HUES48 (cell line): ENCODE measurements at regions not wholly inside any gene's neighbourhood (a gene's known extent, or its start where the extent isn't known, plus 50 kb on each side); places are given as distances from the start of the nearest gene placed in this dataset.
A peak's percentile ranks its signal among the peaks of the same experiment; 100 is the strongest.

ENCODE experiments used
- H3K27ac ChIP-seq: one replicate; pipeline ENCODE4 v1.7.0; 2013; ENCODE audit warnings: low read depth, low read length, inconsistent platforms
- H3K27me3 ChIP-seq: 2 replicates; pipeline ENCODE4 v1.6.1; 2013; ENCODE audit warnings: mild to moderate bottlenecking, low read length; ENCODE audit not compliant: control insufficient read depth, insufficient read depth
- H3K36me3 ChIP-seq: 2 replicates; pipeline ENCODE4 v1.6.1; 2013; ENCODE audit warnings: low read length; ENCODE audit not compliant: control insufficient read depth, insufficient read depth
- H3K4me1 ChIP-seq: 2 replicates; pipeline ENCODE4 v1.6.1; 2013; ENCODE audit warnings: mild to moderate bottlenecking, low read length; ENCODE audit not compliant: control insufficient read depth, insufficient read depth
- H3K4me3 ChIP-seq: 2 replicates; pipeline ENCODE4 v1.5.1; 2013; ENCODE audit warnings: mild to moderate bottlenecking, low read depth, low read length
- H3K9ac ChIP-seq: 2 replicates; pipeline ENCODE4 v1.6.1; 2013; ENCODE audit warnings: mild to moderate bottlenecking, low read depth, low read length, moderate library complexity
- H3K9me3 ChIP-seq: 2 replicates; pipeline ENCODE4 v1.6.1; 2013; ENCODE audit warnings: low read length; ENCODE audit not compliant: control insufficient read depth, insufficient read depth

- Histone ChIP-seq H3K9me3 (no peaks in the 10 kb centered on the region), H3K27me3 (no peaks in the 10 kb centered on the region), H3K9ac (no peak overlapping the region), H3K27ac (no peak overlapping the region), H3K36me3 (no peaks in the 10 kb centered on the region), H3K4me1 (0 out of 2 replicates have a peak, but pooled peaks cover 4% of the 10 kb centered on the region), H3K4me3 (no peak overlapping the region)
Observed at GRCh38 chr9:28892538-28892937, 1319.3 kb upstream of the C9orf72 start.

DNA sequence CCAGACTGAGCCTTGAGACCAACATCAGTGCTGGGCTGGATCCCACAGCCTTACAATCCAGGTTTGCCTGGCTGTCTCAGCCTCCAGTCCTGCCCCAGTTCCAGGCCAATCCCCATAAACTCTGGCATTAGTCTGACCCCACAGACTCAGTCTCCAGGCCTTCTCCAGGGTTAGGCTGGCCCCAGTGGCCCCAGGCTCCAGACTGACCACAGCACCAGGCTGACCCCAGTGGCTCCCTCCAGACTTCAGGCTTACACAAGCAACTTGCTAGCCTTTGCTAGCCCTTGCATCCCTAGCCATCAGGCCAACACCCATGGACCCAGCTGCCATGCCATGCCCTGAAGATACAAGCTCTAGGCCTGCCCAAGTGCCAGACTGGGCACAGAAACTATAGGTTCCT, 1326.0 kb upstream of the C9orf72 start:
- Histone ChIP-seq H3K36me3 (no peaks in the 10 kb centered on the region), H3K9ac (no peak overlapping the region), H3K9me3 (no peaks in the 10 kb centered on the region)

DNA sequence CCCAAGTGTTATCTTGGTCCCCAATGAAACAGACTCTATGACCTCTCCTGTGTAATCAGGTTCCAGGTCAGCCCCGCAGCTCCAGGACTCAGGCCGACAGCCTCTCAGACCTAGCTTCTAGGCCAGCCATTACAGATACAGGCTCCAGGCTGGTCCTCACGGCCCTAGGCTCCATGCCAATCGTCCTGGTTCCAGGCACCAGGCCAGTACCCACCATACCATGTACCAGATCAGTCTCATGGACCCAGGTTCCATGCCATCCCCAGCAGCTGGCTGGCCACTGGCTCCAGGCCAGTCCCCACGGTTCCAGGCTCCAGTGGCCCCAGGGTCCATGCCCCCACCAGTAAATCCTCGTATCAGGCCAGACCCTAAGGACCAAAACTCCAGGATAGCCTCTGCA, 1326.6 kb upstream of the C9orf72 start:
- no peak overlapping the region for H3K4me3 ChIP-seq
- H3K9me3 ChIP-seq: no peaks in the 10 kb centered on the region
- H3K9ac ChIP-seq: no peak overlapping the region
- H3K36me3 ChIP-seq: no peaks in the 10 kb centered on the region
- H3K27ac ChIP-seq: no peak overlapping the region
- no peaks in the 10 kb centered on the region for H3K27me3 ChIP-seq
- peaks cover 10% of the 10 kb centered on the region; the same call in 1 of the 2 replicates for H3K4me1 ChIP-seq

More for the DNA sequence above, 1326.0 kb upstream of the C9orf72 start:
- no peak overlapping the region for H3K4me3 ChIP-seq
- H3K4me1 ChIP-seq: peaks cover 10% of the 10 kb centered on the region; the same call in 1 of the 2 replicates
- no peaks in the 10 kb centered on the region for H3K27me3 ChIP-seq
- no peak overlapping the region for H3K27ac ChIP-seq

DNA sequence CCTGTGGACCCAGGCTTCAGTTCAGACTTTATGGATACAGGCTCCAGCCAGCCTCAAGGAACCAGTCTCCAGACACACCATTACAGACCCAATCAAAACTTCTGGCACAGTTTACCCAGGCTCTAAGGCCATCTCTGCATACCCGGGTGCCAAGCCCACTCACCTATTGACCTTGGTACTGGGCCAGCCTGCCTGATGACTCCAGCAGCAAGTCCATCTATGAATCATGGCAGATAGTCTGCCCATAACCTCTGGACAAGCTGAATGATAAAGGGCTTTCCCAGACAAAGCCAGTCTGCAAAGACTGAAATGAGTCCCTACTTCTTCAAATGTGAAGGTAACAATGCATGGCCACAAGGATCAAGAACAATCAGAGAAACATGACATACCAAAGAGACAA, 1327.1 kb upstream of the C9orf72 start:
- Histone ChIP-seq H3K9me3 (no peaks in the 10 kb centered on the region), H3K27me3 (no peaks in the 10 kb centered on the region), H3K4me3 (no peak overlapping the region), H3K9ac (no peak overlapping the region), H3K27ac (no peak overlapping the region), H3K36me3 (no peaks in the 10 kb centered on the region), H3K4me1 (peaks cover 7% of the 10 kb centered on the region; the same call in 1 of the 2 replicates)

- no peak overlapping the region for H3K9ac ChIP-seq
- H3K4me3 ChIP-seq: no peak overlapping the region
- H3K9me3 ChIP-seq: no peaks in the 10 kb centered on the region
- H3K27me3 ChIP-seq: no peaks in the 10 kb centered on the region
- H3K36me3 ChIP-seq: no peaks in the 10 kb centered on the region
- no peak overlapping the region for H3K27ac ChIP-seq
- H3K4me1 ChIP-seq: no peaks in the 10 kb centered on the region
Observed at GRCh38 chr9:28909526-28909925, 1336.2 kb upstream of the C9orf72 start.

DNA sequence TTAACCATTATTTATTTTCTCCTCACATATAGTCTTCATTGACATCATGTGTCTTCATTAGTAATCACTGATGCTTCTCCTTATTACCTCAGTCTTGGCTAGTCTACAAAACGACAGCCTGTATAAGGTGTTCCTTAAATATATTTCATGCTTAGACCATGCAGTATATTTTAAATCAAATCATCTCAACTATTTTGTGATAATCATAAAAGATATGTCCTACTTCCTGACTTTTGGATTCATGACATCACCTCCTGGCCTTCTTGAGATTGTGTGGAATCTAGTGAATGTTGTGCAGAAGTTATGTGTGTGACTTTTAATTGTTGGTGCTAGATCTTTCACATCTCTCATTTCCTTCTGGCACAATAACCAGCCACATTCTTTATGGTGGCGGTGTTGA, 1339.3 kb upstream of the C9orf72 start:
- Histone ChIP-seq H3K36me3 (no peaks in the 10 kb centered on the region), H3K4me3 (no peak overlapping the region), H3K4me1 (no peaks in the 10 kb centered on the region), H3K27ac (no peak overlapping the region), H3K27me3 (no peaks in the 10 kb centered on the region), H3K9me3 (no peaks in the 10 kb centered on the region), H3K9ac (no peak overlapping the region)

GRCh38 chr9:28915202-28915930, 1342.1 kb upstream of the C9orf72 start:
- Histone ChIP-seq H3K4me1 (no peaks in the 10 kb centered on the region), H3K4me3 (no peak overlapping the region), H3K36me3 (no peaks in the 10 kb centered on the region), H3K27ac (peak overlapping the region; percentile 21), H3K27me3 (no peaks in the 10 kb centered on the region), H3K9ac (no peak overlapping the region), H3K9me3 (peaks cover 6% of the 10 kb centered on the region)

DNA sequence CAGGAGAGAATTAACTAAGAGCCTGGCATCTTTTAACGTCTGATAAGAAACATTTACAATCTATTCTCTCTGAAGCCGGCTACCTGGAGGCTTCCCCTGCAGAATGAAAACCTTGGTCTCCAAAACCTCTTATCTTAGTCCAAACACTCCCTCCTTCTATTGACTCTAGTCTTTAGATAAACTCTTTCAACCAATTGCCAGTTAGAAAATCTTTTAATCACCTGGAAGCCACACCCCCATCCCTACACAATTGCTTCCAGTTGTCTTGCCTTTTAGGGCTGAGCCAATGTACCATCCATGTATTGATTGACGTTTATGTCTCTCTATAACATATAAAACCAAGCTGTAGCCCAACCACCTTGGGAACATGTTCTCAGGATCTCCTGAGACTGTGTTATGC, 1343.1 kb upstream of the C9orf72 start:
- H3K27ac ChIP-seq: no peak overlapping the region
- H3K27me3 ChIP-seq: no peaks in the 10 kb centered on the region
- H3K36me3 ChIP-seq: no peaks in the 10 kb centered on the region
- H3K9ac ChIP-seq: no peak overlapping the region
- H3K9me3 ChIP-seq: peaks cover 6% of the 10 kb centered on the region
- no peaks in the 10 kb centered on the region; the same call in 1 of the 2 replicates for H3K4me1 ChIP-seq
- H3K4me3 ChIP-seq: no peak overlapping the region

DNA sequence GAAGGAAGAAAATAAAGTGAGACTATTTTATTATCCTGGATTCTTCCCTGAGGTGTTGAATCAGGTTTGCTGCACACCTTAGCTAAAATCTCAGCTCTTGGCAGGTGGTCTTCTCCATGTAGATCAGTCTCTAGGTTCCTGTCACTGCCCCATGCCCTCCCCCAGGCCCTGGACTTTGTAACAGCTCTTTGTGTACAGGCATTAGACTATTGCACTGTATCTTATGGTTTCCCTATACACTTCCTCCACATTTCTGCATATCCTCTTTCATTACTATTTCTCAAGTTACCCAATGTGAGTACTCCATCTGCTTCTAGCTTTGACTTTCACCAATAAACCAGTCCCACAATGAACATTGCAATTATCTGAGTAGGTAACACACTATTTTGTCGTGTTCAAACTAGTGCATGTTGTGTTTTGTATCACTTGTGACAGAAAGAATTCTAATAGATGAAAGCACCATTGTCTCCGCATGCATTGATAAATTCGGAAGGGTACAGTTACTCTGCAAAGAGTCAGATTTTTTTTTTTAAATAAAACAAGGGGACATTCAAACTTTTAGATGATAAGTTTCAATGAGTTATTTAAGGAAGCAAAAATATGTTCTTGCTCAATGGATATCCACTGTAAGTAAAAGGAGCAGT, 1348.7 kb upstream of the C9orf72 start:
- H3K36me3 ChIP-seq: no peaks in the 10 kb centered on the region
- no peak overlapping the region for H3K4me3 ChIP-seq
- H3K27me3 ChIP-seq: no peaks in the 10 kb centered on the region
- no peak overlapping the region for H3K9ac ChIP-seq
- H3K4me1 ChIP-seq: peaks cover 18% of the 10 kb centered on the region
- H3K9me3 ChIP-seq: peaks cover 6% of the 10 kb centered on the region
- H3K27ac ChIP-seq: no peak overlapping the region

DNA sequence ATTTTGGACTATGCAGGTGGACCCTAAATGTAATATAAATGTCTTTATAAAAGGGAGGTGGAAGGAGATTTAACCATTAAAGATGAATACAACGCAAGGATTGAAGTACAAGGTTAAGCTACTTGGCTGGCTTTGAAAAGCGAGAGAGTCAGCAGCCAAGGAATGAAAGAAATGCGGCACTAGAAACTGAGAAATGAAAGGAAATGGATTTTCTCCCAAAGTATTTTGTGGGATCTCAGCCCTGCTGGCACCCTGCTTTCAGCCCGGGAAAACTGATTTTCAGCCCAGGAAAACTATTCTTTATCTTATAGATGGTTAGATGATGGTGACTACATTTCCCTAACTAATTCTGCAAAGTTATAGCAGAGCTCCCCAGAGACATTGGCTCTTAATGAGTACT, 1349.6 kb upstream of the C9orf72 start:
- Histone ChIP-seq H3K9me3 (peaks cover 5% of the 10 kb centered on the region), H3K9ac (no peak overlapping the region), H3K27ac (peak overlapping the region; percentile 9), H3K4me1 (peaks cover 18% of the 10 kb centered on the region), H3K27me3 (no peaks in the 10 kb centered on the region), H3K4me3 (no peak overlapping the region), H3K36me3 (no peaks in the 10 kb centered on the region)

GRCh38 chr9:28923351-28923750, 1350.1 kb upstream of the C9orf72 start:
- Histone ChIP-seq H3K9me3 (peaks cover under 1% of the 10 kb centered on the region; the same call in 1 of the 2 replicates), H3K4me1 (peaks cover 18% of the 10 kb centered on the region), H3K27ac (peak overlapping the region; percentile 9), H3K27me3 (no peaks in the 10 kb centered on the region), H3K4me3 (no peak overlapping the region), H3K9ac (no peak overlapping the region), H3K36me3 (no peaks in the 10 kb centered on the region)
